HFFc6 (cell line): ENCODE measurements at regions not wholly inside any gene's neighbourhood (a gene's known extent, or its start where the extent isn't known, plus 50 kb on each side); places are given as distances from the start of the nearest gene placed in this dataset.

Experiments
- DNase-seq: peaks from one replicate; pipeline ENCODE4 v3.0.0-alpha.2; 2018
- H3K27ac Mint-ChIP-seq: 2 replicates; pipeline ENCODE4 v1.8.0; 2020; ENCODE audit warnings: mild to moderate bottlenecking, mixed read lengths
- H3K27me3 Mint-ChIP-seq: 2 replicates; pipeline ENCODE4 v1.8.0; 2021; ENCODE audit warnings: mild to moderate bottlenecking, moderate library complexity, mixed read lengths; ENCODE audit not compliant: insufficient read depth
- H3K36me3 Mint-ChIP-seq: 2 replicates; pipeline ENCODE4 v1.8.0; 2021; ENCODE audit warnings: low read depth, mixed read lengths
- H3K4me1 Mint-ChIP-seq: 2 replicates; pipeline ENCODE4 v1.8.0; 2020; ENCODE audit warnings: low read depth, mixed read lengths
- H3K4me3 Mint-ChIP-seq: 2 replicates; pipeline ENCODE4 v1.8.0; 2020; ENCODE audit warnings: mild to moderate bottlenecking, moderate library complexity, mixed read lengths
- H3K9me3 Mint-ChIP-seq: 2 replicates; pipeline ENCODE4 v1.8.0; 2020; ENCODE audit warnings: mild to moderate bottlenecking, mixed read lengths
- TF ChIP-seq, protein P1 (sequence below): fragments of 200-600 bp; sonication (generic); IDR thresholded peaks from 2 replicates; pipeline ENCODE4 v1.5.0; 2021; ENCODE audit warnings: antibody characterized with exemption, mild to moderate bottlenecking

DNA sequence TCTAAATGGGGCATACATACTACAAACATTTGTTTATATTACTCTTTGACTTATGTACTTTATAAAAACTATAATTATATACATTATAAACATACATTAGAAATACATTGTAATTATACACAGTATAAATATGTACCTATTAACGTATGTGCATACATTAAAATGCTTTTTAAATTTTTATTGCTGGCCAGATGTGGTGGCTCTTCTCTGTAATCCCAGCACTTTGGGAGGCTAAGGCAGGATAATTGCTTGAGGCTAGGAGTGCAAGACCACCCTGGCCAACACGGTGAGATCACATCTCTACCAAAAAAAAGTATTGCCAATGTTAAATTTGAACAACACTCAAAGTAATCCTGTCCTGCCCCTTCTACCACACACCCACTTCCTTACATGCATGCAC lies 1037.0 kb downstream of the GRM8 start:
- Mint-ChIP-seq H3K27ac (no peak overlapping the region), H3K36me3 (no peaks in the 10 kb centered on the region), H3K4me3 (no peak overlapping the region), H3K4me1 (no peaks in the 10 kb centered on the region), H3K27me3 (no peaks in the 10 kb centered on the region; the same call in 1 of the 2 replicates), H3K9me3 (peaks cover 30% of the 10 kb centered on the region)
- no peak for DNase-seq
- TF ChIP-seq, protein P1, sequence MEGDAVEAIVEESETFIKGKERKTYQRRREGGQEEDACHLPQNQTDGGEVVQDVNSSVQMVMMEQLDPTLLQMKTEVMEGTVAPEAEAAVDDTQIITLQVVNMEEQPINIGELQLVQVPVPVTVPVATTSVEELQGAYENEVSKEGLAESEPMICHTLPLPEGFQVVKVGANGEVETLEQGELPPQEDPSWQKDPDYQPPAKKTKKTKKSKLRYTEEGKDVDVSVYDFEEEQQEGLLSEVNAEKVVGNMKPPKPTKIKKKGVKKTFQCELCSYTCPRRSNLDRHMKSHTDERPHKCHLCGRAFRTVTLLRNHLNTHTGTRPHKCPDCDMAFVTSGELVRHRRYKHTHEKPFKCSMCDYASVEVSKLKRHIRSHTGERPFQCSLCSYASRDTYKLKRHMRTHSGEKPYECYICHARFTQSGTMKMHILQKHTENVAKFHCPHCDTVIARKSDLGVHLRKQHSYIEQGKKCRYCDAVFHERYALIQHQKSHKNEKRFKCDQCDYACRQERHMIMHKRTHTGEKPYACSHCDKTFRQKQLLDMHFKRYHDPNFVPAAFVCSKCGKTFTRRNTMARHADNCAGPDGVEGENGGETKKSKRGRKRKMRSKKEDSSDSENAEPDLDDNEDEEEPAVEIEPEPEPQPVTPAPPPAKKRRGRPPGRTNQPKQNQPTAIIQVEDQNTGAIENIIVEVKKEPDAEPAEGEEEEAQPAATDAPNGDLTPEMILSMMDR: no peak

DNA sequence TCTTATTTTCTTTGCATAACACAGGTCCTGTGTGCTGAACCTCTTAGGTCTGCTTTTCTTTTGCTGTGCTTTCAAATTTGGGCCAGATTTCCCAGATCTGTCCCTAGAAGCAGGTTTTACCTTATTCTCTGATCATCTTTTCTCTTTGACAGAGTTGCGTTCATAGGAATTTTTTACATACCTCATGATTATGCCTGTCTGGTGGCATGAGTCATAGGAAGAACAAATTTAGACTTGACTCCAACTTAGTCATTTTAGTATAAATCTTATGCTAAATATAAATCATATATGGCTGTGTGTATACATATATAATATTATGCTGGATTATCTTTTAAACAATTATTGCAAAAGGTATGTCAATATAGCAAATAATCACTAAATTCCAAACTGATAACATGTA lies 1038.9 kb downstream of the GRM8 start:
- H3K4me1 Mint-ChIP-seq: no peaks in the 10 kb centered on the region
- no peak for DNase-seq
- H3K27me3 Mint-ChIP-seq: no peaks in the 10 kb centered on the region; the same call in 1 of the 2 replicates
- peaks cover 30% of the 10 kb centered on the region for H3K9me3 Mint-ChIP-seq
- TF ChIP-seq, protein P1: no peak
- H3K36me3 Mint-ChIP-seq: no peaks in the 10 kb centered on the region
- H3K4me3 Mint-ChIP-seq: no peak overlapping the region
- H3K27ac Mint-ChIP-seq: no peak overlapping the region

DNA sequence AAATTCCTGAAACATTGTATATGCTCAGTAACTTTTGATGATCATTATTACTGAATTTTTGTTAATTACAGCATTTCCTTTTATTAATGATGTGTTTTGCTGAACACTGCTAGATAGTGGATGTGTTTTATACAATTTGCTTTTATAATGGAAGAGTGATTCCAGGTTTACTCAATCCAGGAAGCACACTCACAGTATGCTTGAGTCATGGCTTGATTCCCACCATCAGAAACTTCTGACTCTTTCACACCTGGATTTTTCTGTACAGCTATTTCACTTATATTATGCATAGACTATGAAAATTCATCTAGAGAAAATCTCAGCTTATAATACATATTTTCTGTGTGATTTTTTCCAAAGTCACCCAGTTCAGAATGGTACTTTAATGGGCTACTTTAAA lies 1040.9 kb downstream of the GRM8 start:
- H3K4me1 Mint-ChIP-seq: no peaks in the 10 kb centered on the region
- no peaks in the 10 kb centered on the region; the same call in 1 of the 2 replicates for H3K27me3 Mint-ChIP-seq
- TF ChIP-seq, protein P1: no peak
- H3K27ac Mint-ChIP-seq: no peak overlapping the region
- H3K36me3 Mint-ChIP-seq: no peaks in the 10 kb centered on the region
- peaks cover 33% of the 10 kb centered on the region for H3K9me3 Mint-ChIP-seq
- H3K4me3 Mint-ChIP-seq: no peak overlapping the region
- no peak for DNase-seq

DNA sequence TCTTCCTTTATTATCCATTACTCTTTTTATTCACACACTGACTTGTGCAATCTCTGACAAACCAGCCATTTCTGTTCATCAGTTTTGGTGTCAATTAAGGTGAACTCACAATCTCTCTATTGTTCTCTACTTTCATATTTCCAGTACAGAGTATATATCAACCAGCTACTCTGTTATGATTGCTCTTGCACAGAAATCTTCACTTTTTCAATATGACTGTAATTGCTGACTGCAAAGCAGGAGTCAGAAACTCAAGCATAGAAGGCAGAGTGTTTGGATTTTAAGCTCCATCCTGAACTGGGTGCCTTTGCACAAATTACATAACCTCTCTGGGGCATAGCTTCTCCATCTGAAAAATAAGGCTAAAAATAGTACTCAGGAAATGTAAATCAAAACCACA lies 1042.0 kb downstream of the GRM8 start:
- Mint-ChIP-seq H3K27ac (no peak overlapping the region), H3K27me3 (no peaks in the 10 kb centered on the region; the same call in 1 of the 2 replicates), H3K4me1 (no peaks in the 10 kb centered on the region), H3K36me3 (no peaks in the 10 kb centered on the region), H3K4me3 (no peak overlapping the region), H3K9me3 (peaks cover 30% of the 10 kb centered on the region)
- TF ChIP-seq, protein P1: no peak
- DNase-seq: no peak

DNA sequence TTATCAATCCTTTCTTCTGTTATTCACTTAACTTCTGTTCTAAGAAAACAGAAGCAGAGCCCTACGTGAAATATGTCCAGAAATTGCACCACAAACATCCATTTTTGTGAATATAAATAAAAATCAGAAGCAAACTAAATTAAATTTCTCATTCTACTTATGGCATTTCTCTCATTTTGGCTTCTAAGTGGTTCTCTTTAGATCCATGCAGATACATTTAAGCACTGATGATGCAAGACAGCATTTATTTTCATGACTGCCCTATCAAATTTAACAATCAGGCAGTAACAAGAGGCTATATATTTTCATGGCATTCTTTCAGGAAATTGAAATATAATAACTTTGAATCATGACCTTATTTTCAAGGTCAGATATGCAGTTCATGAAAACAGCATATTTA lies 1049.6 kb downstream of the GRM8 start:
- TF ChIP-seq, protein P1: no peak
- H3K4me3 Mint-ChIP-seq: no peak overlapping the region
- H3K27me3 Mint-ChIP-seq: no peaks in the 10 kb centered on the region
- DNase-seq: no peak
- H3K4me1 Mint-ChIP-seq: no peaks in the 10 kb centered on the region
- H3K27ac Mint-ChIP-seq: no peak overlapping the region
- no peaks in the 10 kb centered on the region for H3K36me3 Mint-ChIP-seq
- H3K9me3 Mint-ChIP-seq: peaks cover 13% of the 10 kb centered on the region

DNA sequence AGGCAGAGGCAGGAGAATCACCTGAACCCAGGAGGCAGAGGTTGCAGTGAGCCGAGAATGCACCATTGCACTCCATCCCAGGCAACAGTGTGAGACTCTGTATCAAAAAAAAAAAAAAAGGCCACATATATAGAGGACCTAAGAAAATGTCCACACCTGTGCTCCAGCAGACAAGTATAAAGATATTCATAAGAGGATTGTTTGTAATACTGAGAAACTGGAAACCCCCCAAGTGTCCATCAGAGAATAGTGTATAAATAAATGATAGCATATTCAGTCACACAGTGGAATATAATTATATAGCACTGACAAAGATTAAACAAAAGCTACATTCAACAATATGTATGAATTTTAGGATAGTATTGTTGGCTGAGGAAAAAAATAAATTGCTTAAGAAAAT lies 1050.6 kb downstream of the GRM8 start:
- H3K4me3 Mint-ChIP-seq: no peak overlapping the region
- H3K27ac Mint-ChIP-seq: no peak overlapping the region
- TF ChIP-seq, protein P1: no peak
- H3K27me3 Mint-ChIP-seq: no peaks in the 10 kb centered on the region
- no peaks in the 10 kb centered on the region for H3K4me1 Mint-ChIP-seq
- no peak for DNase-seq
- H3K9me3 Mint-ChIP-seq: peaks cover 12% of the 10 kb centered on the region
- no peaks in the 10 kb centered on the region for H3K36me3 Mint-ChIP-seq
